ENCODE measurements at regions not wholly inside any gene's neighbourhood (a gene's known extent, or its start where the extent isn't known, plus 50 kb on each side); places are given as distances from the start of the nearest gene placed in this dataset.

GRCh38 chr10:121288864-121289661 lies 309.2 kb downstream of the FGFR2 start:
- TF ChIP-seq, protein P1, sequence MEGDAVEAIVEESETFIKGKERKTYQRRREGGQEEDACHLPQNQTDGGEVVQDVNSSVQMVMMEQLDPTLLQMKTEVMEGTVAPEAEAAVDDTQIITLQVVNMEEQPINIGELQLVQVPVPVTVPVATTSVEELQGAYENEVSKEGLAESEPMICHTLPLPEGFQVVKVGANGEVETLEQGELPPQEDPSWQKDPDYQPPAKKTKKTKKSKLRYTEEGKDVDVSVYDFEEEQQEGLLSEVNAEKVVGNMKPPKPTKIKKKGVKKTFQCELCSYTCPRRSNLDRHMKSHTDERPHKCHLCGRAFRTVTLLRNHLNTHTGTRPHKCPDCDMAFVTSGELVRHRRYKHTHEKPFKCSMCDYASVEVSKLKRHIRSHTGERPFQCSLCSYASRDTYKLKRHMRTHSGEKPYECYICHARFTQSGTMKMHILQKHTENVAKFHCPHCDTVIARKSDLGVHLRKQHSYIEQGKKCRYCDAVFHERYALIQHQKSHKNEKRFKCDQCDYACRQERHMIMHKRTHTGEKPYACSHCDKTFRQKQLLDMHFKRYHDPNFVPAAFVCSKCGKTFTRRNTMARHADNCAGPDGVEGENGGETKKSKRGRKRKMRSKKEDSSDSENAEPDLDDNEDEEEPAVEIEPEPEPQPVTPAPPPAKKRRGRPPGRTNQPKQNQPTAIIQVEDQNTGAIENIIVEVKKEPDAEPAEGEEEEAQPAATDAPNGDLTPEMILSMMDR (IDR thresholded peaks at IDR 0.05; ENCODE audit: poor library complexity, severe bottlenecking): no peak
- TF ChIP-seq POLR2AphosphoS5 (IDR thresholded peaks at IDR 0.05) (no peak), RAD21 (conservative IDR thresholded peaks at IDR 0.05) (no peak), SMC3 (conservative IDR thresholded peaks at IDR 0.05; ENCODE audit: poor library complexity) (no peak), EZH2 (IDR thresholded peaks at IDR 0.05; ENCODE audit: borderline replicate concordance, insufficient read depth, low read length, poor library complexity, severe bottlenecking) (no peak), EP300 (conservative IDR thresholded peaks at IDR 0.05; ENCODE audit: poor library complexity, severe bottlenecking) (no peak), TAF1 (IDR thresholded peaks at IDR 0.05; ENCODE audit: low read depth) (no peak), MXI1 (conservative IDR thresholded peaks at IDR 0.05; ENCODE audit: poor library complexity, severe bottlenecking) (no peak)
- TF ChIP-seq, protein P2, sequence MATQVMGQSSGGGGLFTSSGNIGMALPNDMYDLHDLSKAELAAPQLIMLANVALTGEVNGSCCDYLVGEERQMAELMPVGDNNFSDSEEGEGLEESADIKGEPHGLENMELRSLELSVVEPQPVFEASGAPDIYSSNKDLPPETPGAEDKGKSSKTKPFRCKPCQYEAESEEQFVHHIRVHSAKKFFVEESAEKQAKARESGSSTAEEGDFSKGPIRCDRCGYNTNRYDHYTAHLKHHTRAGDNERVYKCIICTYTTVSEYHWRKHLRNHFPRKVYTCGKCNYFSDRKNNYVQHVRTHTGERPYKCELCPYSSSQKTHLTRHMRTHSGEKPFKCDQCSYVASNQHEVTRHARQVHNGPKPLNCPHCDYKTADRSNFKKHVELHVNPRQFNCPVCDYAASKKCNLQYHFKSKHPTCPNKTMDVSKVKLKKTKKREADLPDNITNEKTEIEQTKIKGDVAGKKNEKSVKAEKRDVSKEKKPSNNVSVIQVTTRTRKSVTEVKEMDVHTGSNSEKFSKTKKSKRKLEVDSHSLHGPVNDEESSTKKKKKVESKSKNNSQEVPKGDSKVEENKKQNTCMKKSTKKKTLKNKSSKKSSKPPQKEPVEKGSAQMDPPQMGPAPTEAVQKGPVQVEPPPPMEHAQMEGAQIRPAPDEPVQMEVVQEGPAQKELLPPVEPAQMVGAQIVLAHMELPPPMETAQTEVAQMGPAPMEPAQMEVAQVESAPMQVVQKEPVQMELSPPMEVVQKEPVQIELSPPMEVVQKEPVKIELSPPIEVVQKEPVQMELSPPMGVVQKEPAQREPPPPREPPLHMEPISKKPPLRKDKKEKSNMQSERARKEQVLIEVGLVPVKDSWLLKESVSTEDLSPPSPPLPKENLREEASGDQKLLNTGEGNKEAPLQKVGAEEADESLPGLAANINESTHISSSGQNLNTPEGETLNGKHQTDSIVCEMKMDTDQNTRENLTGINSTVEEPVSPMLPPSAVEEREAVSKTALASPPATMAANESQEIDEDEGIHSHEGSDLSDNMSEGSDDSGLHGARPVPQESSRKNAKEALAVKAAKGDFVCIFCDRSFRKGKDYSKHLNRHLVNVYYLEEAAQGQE (IDR thresholded peaks at IDR 0.05; ENCODE audit: borderline replicate concordance): no peak
